ENCODE measurements at regions not wholly inside any gene's neighbourhood (a gene's known extent, or its start where the extent isn't known, plus 50 kb on each side); places are given as distances from the start of the nearest gene placed in this dataset.

GRCh38 chrX:20438871-20439526 is 172.3 kb upstream of the RPS6KA3 start:
- H3K36me3 Mint-ChIP-seq (ENCODE audit: low read depth): no peaks in the 10 kb centered on the region
- H3K9me3 Mint-ChIP-seq: no peaks in the 10 kb centered on the region
- H3K27me3 Mint-ChIP-seq: no peaks in the 10 kb centered on the region
- H3K4me1 Mint-ChIP-seq (ENCODE audit: low read depth): no peaks in the 10 kb centered on the region
- H3K27ac Mint-ChIP-seq: no peak overlapping the region
- intact Hi-C loops (cut with micrococcal nuclease): no loop called here
- H3K4me3 Mint-ChIP-seq: no peak overlapping the region

- Mint-ChIP-seq H3K27me3 (no peaks in the 10 kb centered on the region), H3K36me3 (ENCODE audit: low read depth) (no peaks in the 10 kb centered on the region), H3K9me3 (no peaks in the 10 kb centered on the region), H3K4me1 (ENCODE audit: low read depth) (no peaks in the 10 kb centered on the region), H3K27ac (no peak overlapping the region), H3K4me3 (no peak overlapping the region)
- intact Hi-C loops (cut with micrococcal nuclease): no loop called here
Measured at GRCh38 chrX:20437683-20438082, 171.0 kb upstream of the RPS6KA3 start.

GRCh38 chrX:20435913-20436312 is 169.2 kb upstream of the RPS6KA3 start:
- intact Hi-C loops (cut with micrococcal nuclease): no loop called here
- Mint-ChIP-seq H3K9me3 (no peaks in the 10 kb centered on the region), H3K4me3 (no peak overlapping the region), H3K27me3 (no peaks in the 10 kb centered on the region), H3K27ac (no peak overlapping the region), H3K36me3 (ENCODE audit: low read depth) (no peaks in the 10 kb centered on the region), H3K4me1 (ENCODE audit: low read depth) (no peaks in the 10 kb centered on the region)

GRCh38 chrX:20434986-20435385 is 168.3 kb upstream of the RPS6KA3 start:
- intact Hi-C loops (cut with micrococcal nuclease): no loop called here
- no peaks in the 10 kb centered on the region for H3K27me3 Mint-ChIP-seq
- no peaks in the 10 kb centered on the region for H3K36me3 Mint-ChIP-seq (ENCODE audit: low read depth)
- H3K27ac Mint-ChIP-seq: no peak overlapping the region
- no peak overlapping the region for H3K4me3 Mint-ChIP-seq
- H3K4me1 Mint-ChIP-seq (ENCODE audit: low read depth): no peaks in the 10 kb centered on the region
- no peaks in the 10 kb centered on the region for H3K9me3 Mint-ChIP-seq

- no peaks in the 10 kb centered on the region for H3K36me3 Mint-ChIP-seq (ENCODE audit: low read depth)
- no peaks in the 10 kb centered on the region for H3K9me3 Mint-ChIP-seq
- H3K4me3 Mint-ChIP-seq: no peak overlapping the region
- no peaks in the 10 kb centered on the region for H3K4me1 Mint-ChIP-seq (ENCODE audit: low read depth)
- intact Hi-C loops (cut with micrococcal nuclease): no loop called here
- no peaks in the 10 kb centered on the region for H3K27me3 Mint-ChIP-seq
- no peak overlapping the region for H3K27ac Mint-ChIP-seq
Measured at GRCh38 chrX:20433388-20433775, 166.7 kb upstream of the RPS6KA3 start.

- Mint-ChIP-seq H3K4me1 (ENCODE audit: low read depth) (no peaks in the 10 kb centered on the region), H3K27me3 (no peaks in the 10 kb centered on the region), H3K9me3 (no peaks in the 10 kb centered on the region), H3K4me3 (no peak overlapping the region), H3K36me3 (ENCODE audit: low read depth) (no peaks in the 10 kb centered on the region), H3K27ac (peak overlapping the region; percentile 46)
- intact Hi-C loops (cut with micrococcal nuclease): no loop called here
Measured at GRCh38 chrX:20432746-20433387, 166.2 kb upstream of the RPS6KA3 start.

GRCh38 chrX:20432048-20432447 is 165.3 kb upstream of the RPS6KA3 start:
- H3K27ac Mint-ChIP-seq: no peak overlapping the region
- intact Hi-C loops (cut with micrococcal nuclease): no loop called here
- H3K36me3 Mint-ChIP-seq (ENCODE audit: low read depth): no peaks in the 10 kb centered on the region

GRCh38 chrX:20431486-20431885 is 164.8 kb upstream of the RPS6KA3 start:
- Mint-ChIP-seq H3K27me3 (no peaks in the 10 kb centered on the region), H3K36me3 (ENCODE audit: low read depth) (no peaks in the 10 kb centered on the region), H3K4me1 (ENCODE audit: low read depth) (no peaks in the 10 kb centered on the region), H3K4me3 (no peak overlapping the region), H3K9me3 (no peaks in the 10 kb centered on the region), H3K27ac (no peak overlapping the region)
- intact Hi-C loops (cut with micrococcal nuclease): no loop called here

More at GRCh38 chrX:20432048-20432447, 165.3 kb upstream of the RPS6KA3 start:
- H3K27me3 Mint-ChIP-seq: no peaks in the 10 kb centered on the region
- H3K9me3 Mint-ChIP-seq: no peaks in the 10 kb centered on the region
- no peaks in the 10 kb centered on the region for H3K4me1 Mint-ChIP-seq (ENCODE audit: low read depth)
- H3K4me3 Mint-ChIP-seq: no peak overlapping the region

- H3K36me3 Mint-ChIP-seq (ENCODE audit: low read depth): no peaks in the 10 kb centered on the region
- no peaks in the 10 kb centered on the region for H3K9me3 Mint-ChIP-seq
- H3K27ac Mint-ChIP-seq: no peak overlapping the region
- intact Hi-C loops (cut with micrococcal nuclease): no loop called here
- H3K27me3 Mint-ChIP-seq: no peaks in the 10 kb centered on the region
- H3K4me1 Mint-ChIP-seq (ENCODE audit: low read depth): no peaks in the 10 kb centered on the region
- H3K4me3 Mint-ChIP-seq: no peak overlapping the region
Measured at GRCh38 chrX:20427173-20427770, 160.6 kb upstream of the RPS6KA3 start.

GRCh38 chrX:20421697-20422096 is 155.0 kb upstream of the RPS6KA3 start:
- H3K9me3 Mint-ChIP-seq: no peaks in the 10 kb centered on the region
- H3K4me3 Mint-ChIP-seq: no peak overlapping the region
- intact Hi-C loops (cut with micrococcal nuclease): no loop called here
- H3K27ac Mint-ChIP-seq: no peak overlapping the region
- H3K27me3 Mint-ChIP-seq: peaks cover 4% of the 10 kb centered on the region
- peaks cover 13% of the 10 kb centered on the region for H3K4me1 Mint-ChIP-seq (ENCODE audit: low read depth)
- H3K36me3 Mint-ChIP-seq (ENCODE audit: low read depth): no peaks in the 10 kb centered on the region

GRCh38 chrX:20421275-20421674 is 154.6 kb upstream of the RPS6KA3 start:
- no peak overlapping the region for H3K27ac Mint-ChIP-seq
- peaks cover 4% of the 10 kb centered on the region for H3K27me3 Mint-ChIP-seq
- no peaks in the 10 kb centered on the region for H3K9me3 Mint-ChIP-seq
- H3K4me1 Mint-ChIP-seq (ENCODE audit: low read depth): peaks cover 13% of the 10 kb centered on the region
- H3K36me3 Mint-ChIP-seq (ENCODE audit: low read depth): no peaks in the 10 kb centered on the region
- intact Hi-C loops (cut with micrococcal nuclease): no loop called here
- no peak overlapping the region for H3K4me3 Mint-ChIP-seq

GRCh38 chrX:20420058-20420457 is 153.3 kb upstream of the RPS6KA3 start:
- H3K4me1 Mint-ChIP-seq (ENCODE audit: low read depth): peaks cover 13% of the 10 kb centered on the region
- intact Hi-C loops (cut with micrococcal nuclease): no loop called here
- H3K4me3 Mint-ChIP-seq: no peak overlapping the region
- no peaks in the 10 kb centered on the region for H3K36me3 Mint-ChIP-seq (ENCODE audit: low read depth)
- H3K27ac Mint-ChIP-seq: no peak overlapping the region
- no peaks in the 10 kb centered on the region for H3K9me3 Mint-ChIP-seq
- H3K27me3 Mint-ChIP-seq: peaks cover 4% of the 10 kb centered on the region

- H3K36me3 Mint-ChIP-seq (ENCODE audit: low read depth): no peaks in the 10 kb centered on the region
- H3K4me1 Mint-ChIP-seq (ENCODE audit: low read depth): peaks cover 16% of the 10 kb centered on the region
- H3K9me3 Mint-ChIP-seq: no peaks in the 10 kb centered on the region
- peaks cover 4% of the 10 kb centered on the region for H3K27me3 Mint-ChIP-seq
- no peak overlapping the region for H3K27ac Mint-ChIP-seq
- H3K4me3 Mint-ChIP-seq: no peak overlapping the region
- intact Hi-C loops (cut with micrococcal nuclease): no loop called here
Measured at GRCh38 chrX:20418379-20419150, 151.9 kb upstream of the RPS6KA3 start.

GRCh38 chrX:20414762-20415445 is 148.2 kb upstream of the RPS6KA3 start:
- H3K4me1 Mint-ChIP-seq (ENCODE audit: low read depth): peaks cover 28% of the 10 kb centered on the region
- no peaks in the 10 kb centered on the region for H3K36me3 Mint-ChIP-seq (ENCODE audit: low read depth)
- no peaks in the 10 kb centered on the region for H3K9me3 Mint-ChIP-seq
- H3K27me3 Mint-ChIP-seq: no peaks in the 10 kb centered on the region
- no peak overlapping the region for H3K4me3 Mint-ChIP-seq
- intact Hi-C loops (cut with micrococcal nuclease): no loop called here
- no peak overlapping the region for H3K27ac Mint-ChIP-seq

Data from dendritic cell treated with granulocyte-macrophage colony-stimulating factor and Interleukin-4, amounts not matched to agents 40 ng/mL and 50 ng/mL, for 4 days (primary cell).